HEK293T (cell line): ENCODE measurements at regions not wholly inside any gene's neighbourhood (a gene's known extent, or its start where the extent isn't known, plus 50 kb on each side); places are given as distances from the start of the nearest gene placed in this dataset.

ENCODE experiments used
- CTCF ChIA-PET: fragments of 350-600 bp; formaldehyde crosslinking; extraction: SDS; loops from one replicate; lab custom pipeline; 2021; ENCODE audit warnings: antibody characterized with exemption, inconsistent platforms; lab: Yijun Ruan, JAX
- POLR2A ChIA-PET: fragments of 350-600 bp; formaldehyde crosslinking; extraction: SDS; loops from one replicate; lab custom pipeline; 2020; ENCODE audit warnings: antibody characterized with exemption, inconsistent platforms; lab: Yijun Ruan, JAX
- DNase-seq: peaks from one replicate; pipeline ENCODE4 v3.0.0; 2012; ENCODE audit warnings: mixed read lengths; ENCODE audit errors: extremely low spot score
- ARNT ChIP-seq: fragments of 450-650 bp; IDR thresholded peaks from 2 replicates; pipeline ENCODE4 v1.6.1; 2017; ENCODE audit warnings: mild to moderate bottlenecking
- BHLHE40 ChIP-seq: fragments of 450-650 bp; IDR thresholded peaks from 2 replicates; pipeline ENCODE4 v1.6.1; 2016; ENCODE audit warnings: mild to moderate bottlenecking, moderate library complexity, borderline replicate concordance
- CTBP1 ChIP-seq: fragments of 450-650 bp; IDR thresholded peaks from 2 replicates; pipeline ENCODE4 v1.6.1; 2016; ENCODE audit warnings: borderline replicate concordance
- ELF4 ChIP-seq: fragments of 450-650 bp; IDR thresholded peaks from 2 replicates; pipeline ENCODE4 v1.6.1; 2017; ENCODE audit warnings: antibody characterized with exemption
- FOXA1 ChIP-seq: fragments of 450-650 bp; IDR thresholded peaks from 2 replicates; pipeline ENCODE4 v1.6.1; 2016; ENCODE audit warnings: mild to moderate bottlenecking
- FOXK2 ChIP-seq: fragments of 450-650 bp; IDR thresholded peaks from 2 replicates; pipeline ENCODE4 v1.6.1; 2016; ENCODE audit warnings: mild to moderate bottlenecking
- FOXM1 ChIP-seq: fragments of 450-650 bp; IDR thresholded peaks from 2 replicates; pipeline ENCODE4 v1.6.1; 2017; ENCODE audit warnings: mild to moderate bottlenecking, borderline replicate concordance
- HDGF ChIP-seq: fragments of 450-650 bp; IDR thresholded peaks from 2 replicates; pipeline ENCODE4 v1.6.1; 2017; ENCODE audit warnings: antibody characterized with exemption, borderline replicate concordance
- L3MBTL2 ChIP-seq: fragments of 450-650 bp; conservative IDR thresholded peaks from 2 replicates; pipeline ENCODE4 v1.6.1; 2016; ENCODE audit warnings: mild to moderate bottlenecking
- LEF1 ChIP-seq: fragments of 450-650 bp; IDR thresholded peaks from 2 replicates; pipeline ENCODE4 v1.6.1; 2017; ENCODE audit warnings: mild to moderate bottlenecking, borderline replicate concordance
- NFRKB ChIP-seq: fragments of 450-650 bp; IDR thresholded peaks from 2 replicates; pipeline ENCODE4 v1.6.1; 2016; ENCODE audit warnings: mild to moderate bottlenecking, moderate library complexity
- SP1 ChIP-seq: fragments of 450-650 bp; IDR thresholded peaks from 2 replicates; pipeline ENCODE4 v1.6.1; 2017
- SUZ12 ChIP-seq: fragments of 450-650 bp; IDR thresholded peaks from 2 replicates; pipeline ENCODE4 v1.6.1; 2016; ENCODE audit warnings: mild to moderate bottlenecking
- TARDBP ChIP-seq: fragments of 450-650 bp; IDR thresholded peaks from 2 replicates; pipeline ENCODE4 v1.6.1; 2016
- ZNF384 ChIP-seq: fragments of 450-650 bp; IDR thresholded peaks from 2 replicates; pipeline ENCODE4 v1.6.1; 2016
- TF ChIP-seq, protein P1 (sequence below): fragments of 450-650 bp; IDR thresholded peaks from 2 replicates; pipeline ENCODE4 v1.6.1; 2016

DNA sequence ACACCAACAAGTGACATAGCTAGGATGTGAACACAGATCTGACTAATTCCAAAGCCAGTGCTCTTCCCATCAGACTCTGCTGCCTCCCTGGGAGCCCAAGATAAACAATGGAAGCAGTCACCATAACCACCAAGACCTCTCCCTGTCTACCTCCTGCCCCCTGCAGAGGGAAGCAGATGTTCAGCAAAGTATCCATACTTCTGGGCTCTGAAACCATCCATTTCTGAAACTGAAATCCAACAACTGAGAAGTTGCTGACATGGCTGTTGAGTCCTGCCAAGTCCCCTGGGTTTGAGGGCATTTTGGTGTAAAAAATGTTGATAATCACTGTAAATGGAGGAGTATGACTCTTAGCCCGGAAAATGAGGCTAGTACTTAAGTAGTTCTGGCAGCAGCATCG is 102.1 kb downstream of the TYW3 start:
- ChIA-PET POLR2A (no interaction called here), CTCF (interaction anchor here (0.9 kb wide), 1 partner anchor 142 kb away, joined by 3 read pairs; no protein-coding TSS in a partner anchor)
- TF ChIP-seq ZNF384 = no peak
- no peak for TF ChIP-seq FOXA1
- no peak for TF ChIP-seq L3MBTL2
- TF ChIP-seq TARDBP = no peak
- TF ChIP-seq ARNT = no peak
- TF ChIP-seq, protein P1, sequence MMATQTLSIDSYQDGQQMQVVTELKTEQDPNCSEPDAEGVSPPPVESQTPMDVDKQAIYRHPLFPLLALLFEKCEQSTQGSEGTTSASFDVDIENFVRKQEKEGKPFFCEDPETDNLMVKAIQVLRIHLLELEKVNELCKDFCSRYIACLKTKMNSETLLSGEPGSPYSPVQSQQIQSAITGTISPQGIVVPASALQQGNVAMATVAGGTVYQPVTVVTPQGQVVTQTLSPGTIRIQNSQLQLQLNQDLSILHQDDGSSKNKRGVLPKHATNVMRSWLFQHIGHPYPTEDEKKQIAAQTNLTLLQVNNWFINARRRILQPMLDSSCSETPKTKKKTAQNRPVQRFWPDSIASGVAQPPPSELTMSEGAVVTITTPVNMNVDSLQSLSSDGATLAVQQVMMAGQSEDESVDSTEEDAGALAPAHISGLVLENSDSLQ = no peak
- TF ChIP-seq ELF4 = no peak
- no peak for TF ChIP-seq FOXK2
- TF ChIP-seq LEF1 = no peak
- TF ChIP-seq CTBP1 = no peak
- no peak for TF ChIP-seq SUZ12
- TF ChIP-seq SP1 = no peak
- peak; percentile 16 for DNase-seq

DNA sequence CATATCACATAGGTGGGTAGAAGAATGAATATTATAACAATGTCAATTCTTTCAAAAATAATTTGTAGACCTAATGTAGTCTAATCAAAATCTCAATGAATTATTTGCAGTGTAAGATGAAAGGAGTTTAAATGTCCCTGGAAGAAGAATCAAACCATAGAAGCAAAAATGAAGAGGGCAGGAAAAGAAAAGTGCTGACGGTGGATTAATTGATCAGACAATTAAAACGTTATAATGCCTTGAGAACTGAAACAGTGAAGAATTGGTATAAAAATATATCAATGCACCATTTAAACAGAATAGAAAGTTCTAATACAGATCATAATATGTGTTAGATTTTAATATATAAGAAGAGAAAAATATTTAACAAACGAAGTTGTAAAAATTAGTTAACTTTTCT is 109.8 kb downstream of the TYW3 start:
- no peak for TF ChIP-seq SUZ12
- TF ChIP-seq BHLHE40 = no peak
- TF ChIP-seq FOXK2 = no peak
- no peak for TF ChIP-seq SP1
- TF ChIP-seq ARNT = no peak
- TF ChIP-seq, protein P1 = no peak
- no peak for TF ChIP-seq CTBP1
- no peak for TF ChIP-seq TARDBP
- no peak for TF ChIP-seq ZNF384
- no peak for TF ChIP-seq HDGF
- TF ChIP-seq ELF4 = no peak
- no peak for TF ChIP-seq NFRKB
- ChIA-PET CTCF (no interaction called here), POLR2A (no interaction called here)
- no peak for DNase-seq

DNA sequence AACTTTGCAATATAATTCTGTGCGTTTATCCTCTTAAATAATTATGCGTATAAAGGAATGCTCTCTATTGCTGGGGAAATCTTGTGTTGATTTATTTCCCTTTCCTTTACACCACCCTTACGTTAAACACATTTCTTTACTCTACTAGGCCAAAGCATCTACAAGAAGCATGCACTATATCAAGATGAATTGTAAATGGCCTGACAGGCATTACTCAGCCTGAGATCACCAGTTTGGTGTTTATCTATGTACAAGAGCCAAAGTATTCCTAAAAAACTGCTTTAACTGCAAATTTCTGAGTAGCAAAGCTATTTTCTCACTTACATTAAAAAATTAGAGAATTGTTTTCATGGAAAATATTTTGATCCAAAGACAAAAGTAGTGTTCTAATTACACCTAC is 114.8 kb downstream of the TYW3 start:
- ChIA-PET POLR2A (no interaction called here), CTCF (no interaction called here)
- DNase-seq = no peak
- TF ChIP-seq ZNF384 = no peak
- TF ChIP-seq TARDBP = no peak
- no peak for TF ChIP-seq LEF1
- TF ChIP-seq, protein P1 = no peak
- TF ChIP-seq SP1 = no peak
- TF ChIP-seq FOXK2 = no peak
- TF ChIP-seq HDGF = no peak
- TF ChIP-seq SUZ12 = no peak
- TF ChIP-seq FOXM1 = no peak
- TF ChIP-seq CTBP1 = no peak
- TF ChIP-seq FOXA1 = no peak
- TF ChIP-seq BHLHE40 = no peak
- no peak for TF ChIP-seq NFRKB
- no peak for TF ChIP-seq ARNT
- no peak for TF ChIP-seq L3MBTL2
- no peak for TF ChIP-seq ELF4

DNA sequence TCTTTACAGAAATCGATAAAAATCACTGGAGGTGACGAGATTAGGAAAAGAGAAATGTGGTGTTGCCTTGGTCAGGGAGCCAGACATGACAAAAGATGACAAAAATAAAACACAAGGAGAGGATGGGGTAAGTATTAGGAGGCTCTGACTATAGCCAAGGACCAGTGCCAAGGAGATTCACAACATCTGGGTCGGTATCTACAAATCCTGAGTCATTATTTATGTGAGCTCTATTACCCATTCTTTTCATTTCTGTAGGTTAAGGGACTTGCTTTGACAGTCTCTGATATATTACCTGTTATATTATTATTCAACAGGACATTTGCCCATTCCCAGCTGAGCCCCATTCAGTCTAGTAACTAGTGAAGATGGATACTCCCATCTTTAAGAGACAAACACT is 120.8 kb downstream of the TYW3 start:
- no peak for DNase-seq
- POLR2A ChIA-PET = no interaction called here
- TF ChIP-seq SP1 = no peak
- TF ChIP-seq TARDBP = no peak
- no peak for TF ChIP-seq FOXA1
- TF ChIP-seq FOXK2 = no peak
- no peak for TF ChIP-seq BHLHE40
- TF ChIP-seq SUZ12 = no peak
- TF ChIP-seq, protein P1 = no peak
- CTCF ChIA-PET = no interaction called here

DNA sequence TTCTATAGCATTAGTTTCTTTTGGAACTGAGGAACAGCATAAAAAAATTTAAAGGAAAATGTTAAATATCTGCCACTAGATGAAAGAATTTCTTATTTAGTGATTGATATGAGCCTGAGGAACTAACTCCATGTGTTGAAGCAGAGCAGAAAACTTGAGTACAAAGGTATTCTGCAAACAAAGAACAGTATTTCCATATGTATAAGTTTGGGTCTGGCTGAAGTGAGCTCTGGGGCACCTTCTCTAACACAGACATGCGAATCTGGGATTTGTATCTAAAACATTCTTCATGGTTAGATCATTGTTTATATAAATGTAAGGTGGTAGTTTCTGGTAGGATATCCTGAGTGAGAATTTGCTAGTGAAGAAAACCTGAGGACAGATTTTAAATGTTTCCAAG is 123.2 kb downstream of the TYW3 start:
- ChIA-PET POLR2A (no interaction called here), CTCF (no interaction called here)
- no peak for DNase-seq
- no peak for TF ChIP-seq L3MBTL2
- no peak for TF ChIP-seq FOXK2
- TF ChIP-seq NFRKB = no peak
- no peak for TF ChIP-seq LEF1
- no peak for TF ChIP-seq SUZ12
- TF ChIP-seq TARDBP = no peak
- TF ChIP-seq HDGF = no peak
- no peak for TF ChIP-seq ARNT
- no peak for TF ChIP-seq FOXM1
- TF ChIP-seq FOXA1 = no peak
- TF ChIP-seq ZNF384 = no peak
- no peak for TF ChIP-seq CTBP1
- TF ChIP-seq, protein P1 = no peak
- TF ChIP-seq ELF4 = no peak

DNA sequence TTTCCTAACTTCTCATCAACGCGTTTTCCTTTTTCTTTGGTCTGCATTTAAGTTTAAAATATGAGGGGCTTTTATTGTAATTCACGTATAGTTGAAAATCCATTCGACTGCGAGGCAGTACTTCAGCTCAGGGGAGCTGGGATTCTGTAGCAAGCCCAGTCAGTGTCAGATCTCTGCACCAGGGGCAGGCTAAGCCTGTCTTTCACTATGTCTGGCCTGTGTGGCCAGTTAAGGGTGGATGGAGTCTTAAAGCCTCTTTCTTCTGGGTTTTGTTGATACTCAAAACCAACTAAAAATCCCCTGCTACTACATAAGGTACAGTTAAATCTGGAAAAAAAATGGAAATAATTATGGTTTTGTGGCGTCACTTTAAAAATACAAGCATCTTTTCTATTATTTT is 124.7 kb downstream of the TYW3 start:
- no peak for DNase-seq
- CTCF ChIA-PET = no interaction called here
- TF ChIP-seq CTBP1 (no peak), FOXM1 (no peak), SUZ12 (no peak), TARDBP (no peak)
- POLR2A ChIA-PET = no interaction called here
